Cardiac fibroblast (primary cell): ENCODE measurements at regions not wholly inside any gene's neighbourhood (a gene's known extent, or its start where the extent isn't known, plus 50 kb on each side); places are given as distances from the start of the nearest gene placed in this dataset.

Experiments used
- DNase-seq, 2 donors: peaks; one replicate each; pipeline versions ENCODE4 v3.0.0 to v3.0.0-alpha.2; 2010; ENCODE audit warnings: low read depth in 2 of 2
- H3K4me3 ChIP-seq, 2 donors: replicated peaks in 1 of 2; 1 replicate in 1 of 2; 2 replicates in 1 of 2; pipeline ENCODE4 v1.5.1; 2011; ENCODE audit warnings: low read depth in 2 of 2, low read length in 2 of 2, mild to moderate bottlenecking in 2 of 2, moderate library complexity in 1 of 2
- TF ChIP-seq, protein P1 (sequence below): IDR thresholded peaks from one replicate; pipeline ENCODE4 v1.5.1; 2011; ENCODE audit warnings: low read depth, mild to moderate bottlenecking, low read length, inconsistent platforms

DNA sequence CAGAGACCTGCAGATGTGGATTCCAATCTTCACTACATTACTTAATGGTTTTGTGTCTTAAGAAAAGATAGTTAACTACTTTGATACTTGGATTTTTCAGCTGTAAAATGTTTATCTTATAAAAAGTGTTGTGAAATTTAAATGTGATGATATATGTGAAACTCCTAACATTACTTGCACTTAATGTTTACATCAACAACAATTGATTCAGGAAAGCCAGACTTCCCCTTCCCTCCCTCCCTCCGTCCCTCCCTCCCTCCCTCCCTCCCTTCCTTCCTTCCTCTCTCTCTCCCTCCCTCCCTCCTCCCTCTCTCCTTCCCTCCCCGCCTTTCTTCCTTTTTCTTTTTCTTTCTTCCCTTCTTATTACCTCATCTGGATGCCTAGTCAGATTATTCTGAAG, 773.9 kb upstream of the FAM98A start:
- no peak for DNase-seq
- TF ChIP-seq, protein P1, sequence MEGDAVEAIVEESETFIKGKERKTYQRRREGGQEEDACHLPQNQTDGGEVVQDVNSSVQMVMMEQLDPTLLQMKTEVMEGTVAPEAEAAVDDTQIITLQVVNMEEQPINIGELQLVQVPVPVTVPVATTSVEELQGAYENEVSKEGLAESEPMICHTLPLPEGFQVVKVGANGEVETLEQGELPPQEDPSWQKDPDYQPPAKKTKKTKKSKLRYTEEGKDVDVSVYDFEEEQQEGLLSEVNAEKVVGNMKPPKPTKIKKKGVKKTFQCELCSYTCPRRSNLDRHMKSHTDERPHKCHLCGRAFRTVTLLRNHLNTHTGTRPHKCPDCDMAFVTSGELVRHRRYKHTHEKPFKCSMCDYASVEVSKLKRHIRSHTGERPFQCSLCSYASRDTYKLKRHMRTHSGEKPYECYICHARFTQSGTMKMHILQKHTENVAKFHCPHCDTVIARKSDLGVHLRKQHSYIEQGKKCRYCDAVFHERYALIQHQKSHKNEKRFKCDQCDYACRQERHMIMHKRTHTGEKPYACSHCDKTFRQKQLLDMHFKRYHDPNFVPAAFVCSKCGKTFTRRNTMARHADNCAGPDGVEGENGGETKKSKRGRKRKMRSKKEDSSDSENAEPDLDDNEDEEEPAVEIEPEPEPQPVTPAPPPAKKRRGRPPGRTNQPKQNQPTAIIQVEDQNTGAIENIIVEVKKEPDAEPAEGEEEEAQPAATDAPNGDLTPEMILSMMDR = no peak
- no peak overlapping the region for H3K4me3 ChIP-seq

DNA sequence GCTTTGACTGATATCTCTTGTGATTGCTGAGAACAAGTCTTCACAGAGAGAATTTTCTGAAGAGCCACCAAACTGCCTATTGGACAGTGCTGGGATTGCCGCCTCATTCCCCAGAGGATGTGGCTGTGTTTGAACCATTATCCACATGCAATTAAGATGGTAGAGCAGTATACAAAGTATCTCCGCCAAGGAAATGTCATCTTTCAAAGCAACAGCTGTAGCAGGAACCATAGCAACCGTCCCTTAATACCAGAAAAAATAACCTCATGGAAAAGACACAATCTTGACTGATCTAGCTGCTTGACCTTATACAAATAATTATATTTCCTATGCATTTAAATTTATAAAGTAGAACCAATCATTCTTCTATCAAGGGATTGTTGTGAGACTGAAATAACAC, 772.6 kb upstream of the FAM98A start:
- DNase-seq = no peak
- H3K4me3 ChIP-seq = no peak overlapping the region
- TF ChIP-seq, protein P1 = no peak

GRCh38 chr2:34368304-34368703, 769.2 kb upstream of the FAM98A start:
- no peak for DNase-seq
- TF ChIP-seq, protein P1 = no peak
- no peak overlapping the region for H3K4me3 ChIP-seq

DNA sequence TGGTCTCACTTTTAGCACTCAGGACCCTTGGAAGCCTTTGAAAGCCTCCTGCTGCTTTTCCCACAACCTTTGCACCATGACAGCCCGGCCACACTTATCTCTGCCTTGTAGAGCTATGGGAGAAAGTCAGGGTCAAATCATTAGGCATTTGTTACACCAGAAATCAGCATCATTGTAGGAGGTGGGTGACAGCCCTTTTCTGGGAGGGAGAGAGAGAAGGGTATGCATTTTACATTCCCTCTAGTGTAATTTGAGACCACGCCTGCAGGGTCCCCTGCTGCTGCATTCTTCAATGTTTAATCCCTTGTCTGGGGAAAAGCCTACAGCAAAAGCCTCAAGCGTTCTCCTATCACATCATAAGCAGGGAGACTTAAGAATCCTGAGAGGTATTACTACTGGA, 766.8 kb upstream of the FAM98A start:
- TF ChIP-seq, protein P1 = no peak

DNA sequence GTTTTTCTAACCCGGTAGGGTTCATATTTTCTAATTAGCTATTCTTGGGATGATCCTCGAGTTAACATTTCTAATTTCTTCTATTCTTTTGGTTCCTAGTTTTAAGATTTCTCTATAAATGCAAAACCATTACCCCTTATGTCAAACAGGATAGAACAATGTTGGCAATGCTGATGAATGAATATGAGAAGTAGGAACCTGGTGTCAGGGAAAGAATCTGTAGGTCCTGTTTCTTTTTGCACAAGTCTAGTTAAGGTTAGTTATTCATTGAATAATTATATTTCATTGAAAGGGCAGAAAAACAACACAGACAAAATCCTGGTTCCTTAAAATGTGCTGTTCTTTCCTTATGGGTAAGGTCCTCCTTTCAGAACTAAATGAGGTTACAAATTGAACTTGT, 766.4 kb upstream of the FAM98A start:
- TF ChIP-seq, protein P1 = no peak
- DNase-seq = no peak
- no peak overlapping the region for H3K4me3 ChIP-seq

More for the DNA sequence above, 766.8 kb upstream of the FAM98A start:
- DNase-seq = no peak
- H3K4me3 ChIP-seq = no peak overlapping the region

DNA sequence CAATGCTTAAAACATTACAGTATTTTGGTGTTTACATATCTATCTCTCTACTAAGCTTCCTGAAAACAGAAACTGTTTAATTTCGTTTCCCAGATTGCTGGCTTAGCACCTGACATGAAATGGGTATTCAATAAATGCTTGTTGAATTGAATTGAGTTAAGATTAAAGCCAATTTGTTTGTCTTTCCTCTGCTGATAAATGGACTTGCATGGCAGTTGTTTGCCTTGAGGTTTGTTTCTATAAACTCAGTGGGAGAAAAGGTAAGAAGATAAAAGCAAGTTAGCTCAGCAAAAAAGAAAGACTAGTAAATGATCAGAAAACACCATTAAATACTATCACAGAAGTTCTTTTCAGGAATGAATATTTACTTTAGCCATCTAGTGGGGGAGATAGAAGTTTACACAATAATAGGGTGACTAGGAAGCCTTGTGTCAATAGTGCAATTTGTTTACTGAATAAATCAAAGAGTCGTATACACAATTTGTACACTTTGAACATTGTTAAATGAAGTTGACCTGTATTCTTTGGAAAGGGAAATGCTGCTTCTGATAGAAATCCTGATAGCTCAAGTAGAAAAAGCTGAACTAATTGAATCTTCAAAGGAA, 754.5 kb upstream of the FAM98A start:
- no peak for DNase-seq
- TF ChIP-seq, protein P1 = no peak
- H3K4me3 ChIP-seq = no peak overlapping the region

- TF ChIP-seq, protein P1 = no peak
- no peak for DNase-seq
- H3K4me3 ChIP-seq = no peak overlapping the region
These were observed 750.4 kb upstream of the FAM98A start for GRCh38 chr2:34349527-34349926.
